IMR-90 (cell line): ENCODE measurements at regions not wholly inside any gene's neighbourhood (a gene's known extent, or its start where the extent isn't known, plus 50 kb on each side); places are given as distances from the start of the nearest gene placed in this dataset.

Experiments used
- ATAC-seq: fragments of 200-7000 bp; cut with Tn5 transposase; 2 replicates; pipeline ENCODE4 v1.9.1; 2020; ENCODE audit warnings: low read depth, mild to moderate bottlenecking, moderate library complexity
- BruUV-seq: library from RNA; stranded (reverse); fragments of 400-500 nt; replicated peaks from 2 replicates; lab custom pipeline; 2021; lab: Mats Ljungman, UMichigan
- CTCF ChIA-PET: fragments of 300-600 bp; formaldehyde crosslinking; extraction: SDS; loops from one replicate; lab custom pipeline; 2021; ENCODE audit warnings: antibody characterized with exemption; lab: Yijun Ruan, JAX
- POLR2A ChIA-PET: fragments of 300-600 bp; sonication (Branson Sonifier 250); formaldehyde crosslinking; loops from one replicate; lab custom pipeline; 2022; ENCODE audit warnings: antibody characterized with exemption; ENCODE audit not compliant: unreplicated experiment; lab: Charles Lee
- DNase-seq: peaks from one replicate; pipeline ENCODE4 v3.0.0; 2013
- H2AFZ ChIP-seq: replicated peaks from 2 replicates; pipeline ENCODE3; 2013; ENCODE audit warnings: low read length, mild to moderate bottlenecking; ENCODE audit not compliant: poor library complexity
- H2AK5ac ChIP-seq: 2 replicates; pipeline ENCODE4 v1.6.1; 2013; ENCODE audit warnings: low read depth, low read length, inconsistent platforms
- H2AK9ac ChIP-seq: replicated peaks from 2 replicates; pipeline ENCODE3; 2013; ENCODE audit warnings: mild to moderate bottlenecking, low read depth, low read length, moderate library complexity; ENCODE audit not compliant: poor library complexity
- H2BK120ac ChIP-seq: 2 replicates; pipeline ENCODE4 v1.6.1; 2013; ENCODE audit warnings: low read depth, low read length, inconsistent platforms
- H2BK15ac ChIP-seq: 3 replicates; pipeline ENCODE4 v1.6.1; 2013; ENCODE audit warnings: low read depth, low read length, inconsistent platforms
- H2BK20ac ChIP-seq: 2 replicates; pipeline ENCODE4 v1.6.1; 2013; ENCODE audit warnings: low read depth, mild to moderate bottlenecking, inconsistent platforms, low read length, moderate library complexity
- H2BK5ac ChIP-seq: 2 replicates; pipeline ENCODE4 v1.6.1; 2013; ENCODE audit warnings: mild to moderate bottlenecking, low read depth, low read length, inconsistent platforms; ENCODE audit not compliant: poor library complexity, severe bottlenecking
- H3K14ac ChIP-seq: replicated peaks from 2 replicates; pipeline ENCODE4 v1.6.1; 2013; ENCODE audit warnings: low read depth, low read length, inconsistent platforms
- H3K18ac ChIP-seq: 2 replicates; pipeline ENCODE4 v1.6.1; 2013; ENCODE audit warnings: low read depth, low read length, control low read depth
- H3K23ac ChIP-seq: 2 replicates; pipeline ENCODE4 v1.6.1; 2013; ENCODE audit warnings: low read depth, low read length, inconsistent platforms
- H3K27ac ChIP-seq: 2 replicates; pipeline ENCODE4 v1.5.1; 2013; ENCODE audit warnings: mild to moderate bottlenecking, control low read depth, low read length; ENCODE audit not compliant: insufficient read depth
- H3K27me3 ChIP-seq: 2 replicates; pipeline ENCODE4 v1.6.1; 2013; ENCODE audit warnings: low read length; ENCODE audit not compliant: control insufficient read depth, insufficient read depth
- H3K36me3 ChIP-seq: 2 replicates; pipeline ENCODE4 v1.6.1; 2013; ENCODE audit warnings: low read length, mixed read lengths; ENCODE audit not compliant: control insufficient read depth, insufficient read depth
- H3K4ac ChIP-seq: 2 replicates; pipeline ENCODE4 v1.6.1; 2013; ENCODE audit warnings: low read depth, low read length, inconsistent platforms
- H3K4me1 ChIP-seq: 2 replicates; pipeline ENCODE4 v1.6.1; 2013; ENCODE audit warnings: low read length, mixed read lengths; ENCODE audit not compliant: control insufficient read depth, insufficient read depth
- H3K4me2 ChIP-seq: 2 replicates; pipeline ENCODE4 v1.6.1; 2013; ENCODE audit warnings: low read depth, mild to moderate bottlenecking, control low read depth, low read length, moderate library complexity
- H3K4me3 ChIP-seq: 2 replicates; pipeline ENCODE4 v1.5.1; 2013; ENCODE audit warnings: low read depth, mild to moderate bottlenecking, control low read depth, low read length, moderate library complexity; ENCODE audit not compliant: insufficient read depth
- H3K56ac ChIP-seq: 2 replicates; pipeline ENCODE4 v1.6.1; 2013; ENCODE audit warnings: low read length, inconsistent platforms; ENCODE audit not compliant: insufficient read depth; ENCODE audit errors: extremely low read depth
- H3K79me1 ChIP-seq, 2 experiments: 2 replicates each; pipeline ENCODE4 v1.6.1; 2013; ENCODE audit warnings: low read length in 2 of 2, inconsistent platforms in 1 of 2, low read depth in 1 of 2
- H3K9ac ChIP-seq: 2 replicates; pipeline ENCODE4 v1.6.1; 2013; ENCODE audit warnings: low read depth, low read length, control low read depth
- H3K9me1 ChIP-seq: 2 replicates; pipeline ENCODE4 v1.6.1; 2013; ENCODE audit warnings: low read length, inconsistent platforms; ENCODE audit not compliant: insufficient read depth
- H3K9me3 ChIP-seq: 2 replicates; pipeline ENCODE4 v1.6.1; 2013; ENCODE audit warnings: low read length; ENCODE audit not compliant: control insufficient read depth, insufficient read depth
- H4K20me1 ChIP-seq: 2 replicates; pipeline ENCODE4 v1.6.1; 2013; ENCODE audit warnings: low read length, inconsistent platforms; ENCODE audit not compliant: insufficient read depth
- H4K5ac ChIP-seq: 2 replicates; pipeline ENCODE4 v1.6.1; 2013; ENCODE audit warnings: mild to moderate bottlenecking, low read depth, low read length, control low read depth
- H4K8ac ChIP-seq, 2 experiments: 2 replicates each; pipeline ENCODE4 v1.6.1; 2013; ENCODE audit warnings: low read depth in 2 of 2, low read length in 2 of 2, control low read depth in 1 of 2, inconsistent platforms in 1 of 2
- H4K91ac ChIP-seq: 2 replicates; pipeline ENCODE4 v1.6.1; 2013; ENCODE audit warnings: low read depth, low read length, inconsistent platforms; ENCODE audit not compliant: insufficient read depth
- BHLHE40 ChIP-seq: fragments of 150-350 bp; IDR thresholded peaks from 2 replicates; pipeline ENCODE4 v1.6.1; 2016; ENCODE audit warnings: mild to moderate bottlenecking, low read depth, low read length
- CEBPB ChIP-seq: IDR thresholded peaks from 2 replicates; pipeline ENCODE4 v1.6.1; 2012; ENCODE audit warnings: low read depth, low read length, improper control_type of control experiment
- CHD1 ChIP-seq: IDR thresholded peaks from 2 replicates; pipeline ENCODE4 v1.6.1; 2012; ENCODE audit warnings: low read depth, low read length, improper control_type of control experiment
- FOS ChIP-seq: fragments of 150-350 bp; IDR thresholded peaks from 2 replicates; pipeline ENCODE4 v1.6.1; 2016; ENCODE audit warnings: low read depth, low read length
- MAZ ChIP-seq: IDR thresholded peaks from 2 replicates; pipeline ENCODE4 v1.6.1; 2012; ENCODE audit warnings: low read depth, mild to moderate bottlenecking, low read length, improper control_type of control experiment, moderate library complexity, borderline replicate concordance
- MXI1 ChIP-seq: IDR thresholded peaks from 2 replicates; pipeline ENCODE4 v1.6.1; 2012; ENCODE audit warnings: low read depth, mild to moderate bottlenecking, low read length, moderate library complexity, borderline replicate concordance
- POLR2A ChIP-seq: IDR thresholded peaks from 2 replicates; pipeline ENCODE4 v1.6.1; 2012; ENCODE audit warnings: mild to moderate bottlenecking, low read depth, low read length
- RAD21 ChIP-seq: IDR thresholded peaks from 2 replicates; pipeline ENCODE4 v1.6.1; 2012; ENCODE audit warnings: low read length, improper control_type of control experiment
- RCOR1 ChIP-seq: IDR thresholded peaks from 2 replicates; pipeline ENCODE4 v1.6.1; 2012; ENCODE audit warnings: mild to moderate bottlenecking, low read length, improper control_type of control experiment; ENCODE audit not compliant: insufficient replicate concordance
- RFX5 ChIP-seq: IDR thresholded peaks from 2 replicates; pipeline ENCODE4 v1.8.0; 2012; ENCODE audit warnings: low read depth, mild to moderate bottlenecking, low read length, moderate library complexity
- SMC3 ChIP-seq: fragments of 150-350 bp; IDR thresholded peaks from 2 replicates; pipeline ENCODE4 v1.6.1; 2016; ENCODE audit warnings: low read depth, mild to moderate bottlenecking, antibody characterized with exemption, low read length, moderate library complexity
- USF2 ChIP-seq: fragments of 150-350 bp; IDR thresholded peaks from 2 replicates; pipeline ENCODE4 v1.6.1; 2017; ENCODE audit warnings: mild to moderate bottlenecking, antibody characterized with exemption, low read length, low read depth
- WGBS, 2 experiments: methylation state at CpG; one replicate each; pipeline versions ENCODE4 v1.1.5 to v1.1.7; 2013; ENCODE audit warnings: missing lambda C conversion rate in 2 of 2; ENCODE audit not compliant: insufficient read length in 1 of 2; ENCODE audit errors: extremely low coverage in 2 of 2; 5-methylcytosine and 5-hydroxymethylcytosine counted together
- dilution Hi-C: fragments of 300-500 bp; cut with HindIII; formaldehyde crosslinking; loops from one replicate; pipeline ENCODE4 v1.14.3; 2018; ENCODE audit warnings: low sequenced_read_pairs; ENCODE audit not compliant: unreplicated experiment
- in situ Hi-C: fragments of 300-500 bp; cut with MboI; formaldehyde crosslinking; loops from 3 replicates; pipeline ENCODE4 v1.14.3; 2019; ENCODE audit warnings: low sequenced_read_pairs, inconsistent platforms, mixed read lengths
- intact Hi-C: fragments of 100-400 bp; cut with micrococcal nuclease; formaldehyde crosslinking; loops from 2 replicates; pipeline ENCODE4 v1.10.0; 2022
- TF ChIP-seq, protein P1 (sequence below): fragments of 150-350 bp; IDR thresholded peaks from 2 replicates; pipeline ENCODE4 v1.6.1; 2016; ENCODE audit warnings: low read depth, mild to moderate bottlenecking, low read length, moderate library complexity, borderline replicate concordance
- TF ChIP-seq, protein P2 (sequence below): conservative IDR thresholded peaks from 2 replicates; pipeline ENCODE4 v1.5.1; 2012; ENCODE audit warnings: mild to moderate bottlenecking, low read depth, low read length, improper control_type of control experiment

DNA sequence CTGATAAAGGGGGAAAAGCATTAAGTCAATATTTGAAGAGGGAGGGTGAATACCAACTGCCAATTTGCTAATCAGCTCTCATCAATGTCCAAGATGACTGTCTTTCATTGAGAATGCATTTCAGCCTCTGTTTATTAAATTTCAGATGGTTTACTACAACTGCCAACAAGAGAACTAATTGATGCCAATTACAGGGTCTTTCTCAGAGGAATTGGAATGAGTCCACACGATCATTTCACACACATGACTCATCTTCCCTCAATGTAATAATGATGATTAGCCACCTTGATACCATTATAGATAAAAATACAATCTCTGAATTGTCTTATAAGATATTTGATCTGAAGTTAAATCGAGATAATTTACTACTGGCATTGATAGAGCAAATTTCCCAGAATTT, 1274.4 kb downstream of the ROBO2 start:
- WGBS, 2 experiments = no CpG with 5 or more reads among the region's 2 CpGs
- no peak overlapping the region for H3K56ac ChIP-seq
- H4K91ac ChIP-seq = no peak overlapping the region
- POLR2A ChIA-PET = no interaction called here
- H3K79me1 ChIP-seq = no peaks in the 10 kb centered on the region
- H2AK9ac ChIP-seq = no peak overlapping the region
- no peak overlapping the region for H3K18ac ChIP-seq
- H2BK5ac ChIP-seq = no peak overlapping the region
- no peak overlapping the region for H3K14ac ChIP-seq
- H2BK15ac ChIP-seq = no peak overlapping the region
- no peak overlapping the region for H3K4me2 ChIP-seq
- H3K4me3 ChIP-seq = no peak overlapping the region
- H3K4ac ChIP-seq = no peak overlapping the region
- H4K20me1 ChIP-seq = no peaks in the 10 kb centered on the region
- no peak overlapping the region for H3K27ac ChIP-seq
- no peak overlapping the region for H4K8ac ChIP-seq
- no peak for ATAC-seq
- in situ Hi-C loops (no loop called here), intact Hi-C loops (no loop called here), dilution Hi-C loops (no loop called here)
- no peaks in the 10 kb centered on the region for H3K27me3 ChIP-seq
- no peaks in the 10 kb centered on the region for H3K4me1 ChIP-seq
- no peak overlapping the region for H2AFZ ChIP-seq
- no peak overlapping the region for H4K5ac ChIP-seq
- no peak overlapping the region for H3K9ac ChIP-seq
- DNase-seq = no peak
- no peaks in the 10 kb centered on the region for H3K36me3 ChIP-seq
- H3K9me1 ChIP-seq = no peaks in the 10 kb centered on the region
- no peak for TF ChIP-seq BHLHE40
- no peak for TF ChIP-seq POLR2A
- TF ChIP-seq USF2 = no peak
- TF ChIP-seq RFX5 = no peak
- no peak for TF ChIP-seq MAZ
- TF ChIP-seq RAD21 = no peak
- TF ChIP-seq CHD1 = no peak
- TF ChIP-seq, protein P1, sequence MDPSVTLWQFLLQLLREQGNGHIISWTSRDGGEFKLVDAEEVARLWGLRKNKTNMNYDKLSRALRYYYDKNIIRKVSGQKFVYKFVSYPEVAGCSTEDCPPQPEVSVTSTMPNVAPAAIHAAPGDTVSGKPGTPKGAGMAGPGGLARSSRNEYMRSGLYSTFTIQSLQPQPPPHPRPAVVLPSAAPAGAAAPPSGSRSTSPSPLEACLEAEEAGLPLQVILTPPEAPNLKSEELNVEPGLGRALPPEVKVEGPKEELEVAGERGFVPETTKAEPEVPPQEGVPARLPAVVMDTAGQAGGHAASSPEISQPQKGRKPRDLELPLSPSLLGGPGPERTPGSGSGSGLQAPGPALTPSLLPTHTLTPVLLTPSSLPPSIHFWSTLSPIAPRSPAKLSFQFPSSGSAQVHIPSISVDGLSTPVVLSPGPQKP = no peak
- no peak for TF ChIP-seq CEBPB
- no peak for TF ChIP-seq FOS
- no peak for TF ChIP-seq SMC3
- TF ChIP-seq MXI1 = no peak
- TF ChIP-seq RCOR1 = no peak
- TF ChIP-seq, protein P2, sequence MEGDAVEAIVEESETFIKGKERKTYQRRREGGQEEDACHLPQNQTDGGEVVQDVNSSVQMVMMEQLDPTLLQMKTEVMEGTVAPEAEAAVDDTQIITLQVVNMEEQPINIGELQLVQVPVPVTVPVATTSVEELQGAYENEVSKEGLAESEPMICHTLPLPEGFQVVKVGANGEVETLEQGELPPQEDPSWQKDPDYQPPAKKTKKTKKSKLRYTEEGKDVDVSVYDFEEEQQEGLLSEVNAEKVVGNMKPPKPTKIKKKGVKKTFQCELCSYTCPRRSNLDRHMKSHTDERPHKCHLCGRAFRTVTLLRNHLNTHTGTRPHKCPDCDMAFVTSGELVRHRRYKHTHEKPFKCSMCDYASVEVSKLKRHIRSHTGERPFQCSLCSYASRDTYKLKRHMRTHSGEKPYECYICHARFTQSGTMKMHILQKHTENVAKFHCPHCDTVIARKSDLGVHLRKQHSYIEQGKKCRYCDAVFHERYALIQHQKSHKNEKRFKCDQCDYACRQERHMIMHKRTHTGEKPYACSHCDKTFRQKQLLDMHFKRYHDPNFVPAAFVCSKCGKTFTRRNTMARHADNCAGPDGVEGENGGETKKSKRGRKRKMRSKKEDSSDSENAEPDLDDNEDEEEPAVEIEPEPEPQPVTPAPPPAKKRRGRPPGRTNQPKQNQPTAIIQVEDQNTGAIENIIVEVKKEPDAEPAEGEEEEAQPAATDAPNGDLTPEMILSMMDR = no peak
- no peak overlapping the region for H3K23ac ChIP-seq
- H2BK120ac ChIP-seq = no peak overlapping the region
- no TSS peak for BruUV-seq
- H2AK5ac ChIP-seq = no peak overlapping the region
- H2BK20ac ChIP-seq = no peak overlapping the region
- CTCF ChIA-PET = no interaction called here
- no peaks in the 10 kb centered on the region for H3K9me3 ChIP-seq
